ENCODE measurements at regions not wholly inside any gene's neighbourhood (a gene's known extent, or its start where the extent isn't known, plus 50 kb on each side); places are given as distances from the start of the nearest gene placed in this dataset.

- DNase-seq: no peak
- intact Hi-C loops (cut with micrococcal nuclease): no loop called here
- ATAC-seq: no peak
Observed at GRCh38 chr5:72013766-72014624, 93.3 kb upstream of the MAP1B start.

GRCh38 chr5:72015103-72015548, 92.1 kb upstream of the MAP1B start:
- peak; percentile 43 for ATAC-seq
- intact Hi-C loops (cut with micrococcal nuclease): no loop called here
- peak; percentile 35 for DNase-seq

- intact Hi-C loops (cut with micrococcal nuclease): no loop called here
- peak; percentile 41 for DNase-seq
- ATAC-seq: no peak
Observed at GRCh38 chr5:72018143-72018803, 89.0 kb upstream of the MAP1B start.

GRCh38 chr5:72020161-72020983, 86.9 kb upstream of the MAP1B start:
- intact Hi-C loops (cut with micrococcal nuclease): no loop called here

GRCh38 chr5:72021651-72022357, 85.5 kb upstream of the MAP1B start:
- DNase-seq (no peak), ATAC-seq (no peak)
- intact Hi-C loops (cut with micrococcal nuclease): no loop called here

More at GRCh38 chr5:72020161-72020983, 86.9 kb upstream of the MAP1B start:
- DNase-seq (no peak), ATAC-seq (no peak)

GRCh38 chr5:72028382-72028781, 78.9 kb upstream of the MAP1B start:
- intact Hi-C loops (cut with micrococcal nuclease): no loop called here
- ATAC-seq (no peak), DNase-seq (no peak)

- DNase-seq (no peak), ATAC-seq (no peak)
- intact Hi-C loops (cut with micrococcal nuclease): no loop called here
Observed at GRCh38 chr5:72030237-72030636, 77.0 kb upstream of the MAP1B start.

- ATAC-seq: no peak
- intact Hi-C loops (cut with micrococcal nuclease): no loop called here
- DNase-seq: no peak
Observed at GRCh38 chr5:72032788-72033187, 74.5 kb upstream of the MAP1B start.

GRCh38 chr5:72034770-72035169, 72.5 kb upstream of the MAP1B start:
- DNase-seq: no peak
- peak; percentile 52 for ATAC-seq
- intact Hi-C loops (cut with micrococcal nuclease): no loop called here

GRCh38 chr5:72035831-72036230, 71.4 kb upstream of the MAP1B start:
- intact Hi-C loops (cut with micrococcal nuclease): no loop called here
- no peak for DNase-seq
- ATAC-seq: no peak

- ATAC-seq: no peak
- intact Hi-C loops (cut with micrococcal nuclease): no loop called here
Observed at GRCh38 chr5:72036951-72037350, 70.3 kb upstream of the MAP1B start.

GRCh38 chr5:72040513-72040912, 66.8 kb upstream of the MAP1B start:
- intact Hi-C loops (cut with micrococcal nuclease): no loop called here
- no peak for DNase-seq
- peak; percentile 66 for ATAC-seq

More at GRCh38 chr5:72036951-72037350, 70.3 kb upstream of the MAP1B start:
- no peak for DNase-seq

- ATAC-seq (peak; percentile 73), DNase-seq (no peak)
- intact Hi-C loops (cut with micrococcal nuclease): no loop called here
Observed at GRCh38 chr5:72041654-72042053, 65.6 kb upstream of the MAP1B start.

- intact Hi-C loops (cut with micrococcal nuclease): no loop called here
- ATAC-seq (no peak), DNase-seq (no peak)
Observed at GRCh38 chr5:72042097-72042496, 65.2 kb upstream of the MAP1B start.

GRCh38 chr5:72045692-72046091, 61.6 kb upstream of the MAP1B start:
- intact Hi-C loops (cut with micrococcal nuclease): no loop called here
- ATAC-seq: no peak
- no peak for DNase-seq

- no peak for DNase-seq
- intact Hi-C loops (cut with micrococcal nuclease): no loop called here
- no peak for ATAC-seq
Observed at GRCh38 chr5:72046106-72046505, 61.2 kb upstream of the MAP1B start.

- no peak for ATAC-seq
- DNase-seq: no peak
- intact Hi-C loops (cut with micrococcal nuclease): no loop called here
Observed at GRCh38 chr5:72055636-72056035, 51.6 kb upstream of the MAP1B start.
